GM12874 (cell line): ENCODE measurements at regions not wholly inside any gene's neighbourhood (a gene's known extent, or its start where the extent isn't known, plus 50 kb on each side); places are given as distances from the start of the nearest gene placed in this dataset.

ENCODE experiments used
- CTCF ChIP-seq: IDR thresholded peaks from 2 replicates; pipeline ENCODE4 v1.5.1; 2011; ENCODE audit warnings: low read depth, mild to moderate bottlenecking, control low read depth, low read length, moderate library complexity; ENCODE audit not compliant: insufficient read depth

- TF ChIP-seq CTCF = no peak
Observed at GRCh38 chr14:34174973-34175372, 224.1 kb upstream of the EGLN3 start.

GRCh38 chr14:34173916-34174315, 223.0 kb upstream of the EGLN3 start:
- TF ChIP-seq CTCF = no peak

GRCh38 chr14:34172550-34173368, 221.9 kb upstream of the EGLN3 start:
- TF ChIP-seq CTCF = no peak

GRCh38 chr14:34172173-34172451, 221.2 kb upstream of the EGLN3 start:
- TF ChIP-seq CTCF = no peak

- no peak for TF ChIP-seq CTCF
Observed at GRCh38 chr14:34171431-34172172, 220.7 kb upstream of the EGLN3 start.

GRCh38 chr14:34170882-34171281, 220.0 kb upstream of the EGLN3 start:
- no peak for TF ChIP-seq CTCF

- TF ChIP-seq CTCF = no peak
Observed at GRCh38 chr14:34169561-34169960, 218.7 kb upstream of the EGLN3 start.
